Stimulated activated CD4-positive, alpha-beta T cell treated with anti-CD3 and anti-CD28 coated beads, Interleukin-2, amount 100 ng/mL, for 24 hours (primary cell): ENCODE measurements at regions not wholly inside any gene's neighbourhood (a gene's known extent, or its start where the extent isn't known, plus 50 kb on each side); places are given as distances from the start of the nearest gene placed in this dataset.

Experiments
- DNase-seq, 2 donors: peaks; one replicate each; pipeline ENCODE4 v3.0.0-alpha.2; 2020

- no peak for DNase-seq
Measured at GRCh38 chr2:238963161-238963970, 115.5 kb downstream of the TWIST2 start.

GRCh38 chr2:238963971-238964328 lies 116.1 kb downstream of the TWIST2 start:
- no peak for DNase-seq

GRCh38 chr2:238964544-238965067 lies 116.7 kb downstream of the TWIST2 start:
- DNase-seq: no peak

- DNase-seq: no peak
Measured at GRCh38 chr2:238965371-238966071, 117.6 kb downstream of the TWIST2 start.

GRCh38 chr2:238966072-238966937 lies 118.4 kb downstream of the TWIST2 start:
- no peak for DNase-seq

GRCh38 chr2:238967031-238967977 lies 119.4 kb downstream of the TWIST2 start:
- DNase-seq: no peak

GRCh38 chr2:238967978-238968360 lies 120.1 kb downstream of the TWIST2 start:
- DNase-seq: no peak

- no peak for DNase-seq
Measured at GRCh38 chr2:238968616-238969384, 120.9 kb downstream of the TWIST2 start.

GRCh38 chr2:238969857-238970256 lies 122.0 kb downstream of the TWIST2 start:
- DNase-seq: no peak

GRCh38 chr2:238970553-238971081 lies 122.7 kb downstream of the TWIST2 start:
- DNase-seq: peak; percentile 51 to 56

GRCh38 chr2:238971318-238972145 lies 123.6 kb downstream of the TWIST2 start:
- DNase-seq: no peak

- DNase-seq: no peak
Measured at GRCh38 chr2:238972146-238972445, 124.2 kb downstream of the TWIST2 start.

GRCh38 chr2:238973038-238973739 lies 125.3 kb downstream of the TWIST2 start:
- DNase-seq: no peak

- no peak for DNase-seq
Measured at GRCh38 chr2:238974081-238974480, 126.2 kb downstream of the TWIST2 start.

GRCh38 chr2:238974501-238975166 lies 126.7 kb downstream of the TWIST2 start:
- DNase-seq: no peak

GRCh38 chr2:238975408-238975807 lies 127.5 kb downstream of the TWIST2 start:
- no peak for DNase-seq

- DNase-seq: no peak
Measured at GRCh38 chr2:238978497-238978896, 130.6 kb downstream of the TWIST2 start.

GRCh38 chr2:238979636-238980035 lies 131.8 kb downstream of the TWIST2 start:
- DNase-seq: no peak
